ENCODE measurements at regions not wholly inside any gene's neighbourhood (a gene's known extent, or its start where the extent isn't known, plus 50 kb on each side); places are given as distances from the start of the nearest gene placed in this dataset.
A peak's percentile ranks its signal among the peaks of the same experiment; 100 is the strongest.

- DNase-seq (ENCODE audit: extremely low read depth in 1 of 11, low read depth in 9 of 11, low spot score in 4 of 11) = no peak
Observed at GRCh38 chr5:161138751-161139455, 286.9 kb upstream of the ATP10B start.

- peak in 5 of 11 donors; percentile 19 to 36 (median 34) for DNase-seq (ENCODE audit: extremely low read depth in 1 of 11, low read depth in 9 of 11, low spot score in 4 of 11)
Observed at GRCh38 chr5:161134956-161135355, 282.9 kb upstream of the ATP10B start.

- no peak for DNase-seq (ENCODE audit: extremely low read depth in 1 of 11, low read depth in 9 of 11, low spot score in 4 of 11)
Observed at GRCh38 chr5:161134083-161134482, 282.1 kb upstream of the ATP10B start.

GRCh38 chr5:161115941-161116340, 263.9 kb upstream of the ATP10B start:
- no peak for DNase-seq (ENCODE audit: extremely low read depth in 1 of 11, low read depth in 9 of 11, low spot score in 4 of 11)

- no peak for DNase-seq (ENCODE audit: extremely low read depth in 1 of 11, low read depth in 9 of 11, low spot score in 4 of 11)
Observed at GRCh38 chr5:161112371-161112770, 260.4 kb upstream of the ATP10B start.

GRCh38 chr5:161105525-161105924, 253.5 kb upstream of the ATP10B start:
- peak in 2 of 11 donors; percentile 4 to 8 for DNase-seq (ENCODE audit: extremely low read depth in 1 of 11, low read depth in 9 of 11, low spot score in 4 of 11)

- no peak for DNase-seq (ENCODE audit: extremely low read depth in 1 of 11, low read depth in 9 of 11, low spot score in 4 of 11)
Observed at GRCh38 chr5:161098516-161098915, 246.5 kb upstream of the ATP10B start.

- DNase-seq (ENCODE audit: extremely low read depth in 1 of 11, low read depth in 9 of 11, low spot score in 4 of 11) = no peak
Observed at GRCh38 chr5:161096581-161096980, 244.6 kb upstream of the ATP10B start.

- DNase-seq (ENCODE audit: extremely low read depth in 1 of 11, low read depth in 9 of 11, low spot score in 4 of 11) = no peak
Observed at GRCh38 chr5:161095953-161096352, 243.9 kb upstream of the ATP10B start.

- no peak for DNase-seq (ENCODE audit: extremely low read depth in 1 of 11, low read depth in 9 of 11, low spot score in 4 of 11)
Observed at GRCh38 chr5:161094411-161094810, 242.4 kb upstream of the ATP10B start.

- DNase-seq (ENCODE audit: extremely low read depth in 1 of 11, low read depth in 9 of 11, low spot score in 4 of 11) = no peak
Observed at GRCh38 chr5:161093100-161093499, 241.1 kb upstream of the ATP10B start.

GRCh38 chr5:161089569-161089968, 237.6 kb upstream of the ATP10B start:
- DNase-seq (ENCODE audit: extremely low read depth in 1 of 11, low read depth in 9 of 11, low spot score in 4 of 11) = no peak

GRCh38 chr5:161086461-161086860, 234.4 kb upstream of the ATP10B start:
- no peak for DNase-seq (ENCODE audit: extremely low read depth in 1 of 11, low read depth in 9 of 11, low spot score in 4 of 11)

- no peak for DNase-seq (ENCODE audit: extremely low read depth in 1 of 11, low read depth in 9 of 11, low spot score in 4 of 11)
Observed at GRCh38 chr5:161085056-161085455, 233.0 kb upstream of the ATP10B start.

GRCh38 chr5:161084115-161084514, 232.1 kb upstream of the ATP10B start:
- no peak for DNase-seq (ENCODE audit: extremely low read depth in 1 of 11, low read depth in 9 of 11, low spot score in 4 of 11)

- no peak for DNase-seq (ENCODE audit: extremely low read depth in 1 of 11, low read depth in 9 of 11, low spot score in 4 of 11)
Observed at GRCh38 chr5:161078793-161079192, 226.8 kb upstream of the ATP10B start.

GRCh38 chr5:161077936-161078545, 226.0 kb upstream of the ATP10B start:
- DNase-seq (ENCODE audit: extremely low read depth in 1 of 11, low read depth in 9 of 11, low spot score in 4 of 11) = no peak

- no peak for DNase-seq (ENCODE audit: extremely low read depth in 1 of 11, low read depth in 9 of 11, low spot score in 4 of 11)
Observed at GRCh38 chr5:161077496-161077895, 225.5 kb upstream of the ATP10B start.

GRCh38 chr5:161064781-161065180, 212.8 kb upstream of the ATP10B start:
- DNase-seq (ENCODE audit: extremely low read depth in 1 of 11, low read depth in 9 of 11, low spot score in 4 of 11) = no peak

GRCh38 chr5:161064297-161064696, 212.3 kb upstream of the ATP10B start:
- no peak for DNase-seq (ENCODE audit: extremely low read depth in 1 of 11, low read depth in 9 of 11, low spot score in 4 of 11)

- DNase-seq (ENCODE audit: extremely low read depth in 1 of 11, low read depth in 9 of 11, low spot score in 4 of 11) = no peak
Observed at GRCh38 chr5:161058781-161059180, 206.8 kb upstream of the ATP10B start.
